ENCODE measurements at regions not wholly inside any gene's neighbourhood (a gene's known extent, or its start where the extent isn't known, plus 50 kb on each side); places are given as distances from the start of the nearest gene placed in this dataset.

DNA sequence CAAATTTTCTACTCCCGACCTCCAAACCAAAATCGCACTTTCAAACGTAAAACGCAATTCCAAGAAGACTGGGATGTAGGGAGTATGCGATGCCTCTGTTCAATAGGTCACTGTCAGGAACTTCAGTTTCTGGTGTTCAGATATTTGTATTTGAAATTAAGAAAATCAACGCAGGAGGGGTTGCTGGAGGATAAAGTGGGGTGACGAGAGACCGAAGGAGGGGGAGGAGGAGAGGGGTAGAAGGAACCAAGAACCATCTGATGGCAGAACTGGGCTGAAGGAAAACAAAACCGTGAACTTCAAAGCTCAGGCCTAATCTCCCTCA is 293.8 kb upstream of the NFE2L3 start:
- DNase-seq (ENCODE audit: low read depth in 2 of 2), result no peak

- no peak for DNase-seq (ENCODE audit: low read depth in 2 of 2)
Measured at GRCh38 chr7:25858525-25859411, 293.2 kb upstream of the NFE2L3 start.

DNA sequence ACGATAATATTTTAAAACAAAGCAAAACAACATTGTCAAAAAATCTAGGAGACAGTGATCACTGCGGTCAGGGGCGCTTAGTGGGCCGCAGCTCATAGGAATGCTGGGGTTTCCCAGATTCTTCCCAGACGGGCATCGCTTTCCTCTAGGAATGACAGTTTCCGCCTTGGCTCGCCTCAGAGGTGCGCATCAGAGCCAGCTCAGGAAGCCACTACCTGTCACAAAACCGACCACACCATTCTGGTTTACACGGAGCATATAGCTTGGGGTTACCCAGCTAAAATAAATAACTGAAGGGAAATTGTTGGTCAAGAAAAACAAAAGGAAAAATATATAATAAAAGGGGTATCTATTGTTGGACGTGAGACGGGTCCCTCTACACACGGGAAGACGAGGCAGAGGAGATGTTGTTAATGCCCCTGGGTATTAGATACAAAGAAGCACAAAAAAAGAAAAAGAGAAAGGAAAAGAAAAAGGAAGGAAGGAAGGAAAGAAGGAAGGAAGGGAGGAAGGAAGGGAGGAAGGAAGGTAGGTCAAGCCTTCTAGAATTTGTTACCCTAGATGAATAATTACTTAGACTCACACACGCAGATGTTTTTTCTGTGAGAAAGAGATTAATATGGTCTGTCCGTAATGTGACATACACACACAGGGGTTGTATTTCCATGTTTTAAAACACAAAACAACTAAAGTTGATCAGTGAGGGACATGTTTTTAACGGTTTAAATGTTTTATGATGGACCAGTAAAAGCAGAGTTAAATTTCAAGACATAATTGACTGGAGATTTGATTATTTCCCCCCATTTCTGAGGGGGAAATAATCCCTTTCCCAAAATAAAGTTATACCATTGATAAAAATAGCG is 292.4 kb upstream of the NFE2L3 start:
- no peak for DNase-seq (ENCODE audit: low read depth in 2 of 2)

- no peak for DNase-seq (ENCODE audit: low read depth in 2 of 2)
Measured at GRCh38 chr7:25860275-25861163, 291.5 kb upstream of the NFE2L3 start.

- DNase-seq (ENCODE audit: low read depth in 2 of 2), result no peak
Measured at GRCh38 chr7:25861164-25861496, 290.9 kb upstream of the NFE2L3 start.

- DNase-seq (ENCODE audit: low read depth in 2 of 2), result no peak
Measured at GRCh38 chr7:25861601-25862260, 290.3 kb upstream of the NFE2L3 start.

DNA sequence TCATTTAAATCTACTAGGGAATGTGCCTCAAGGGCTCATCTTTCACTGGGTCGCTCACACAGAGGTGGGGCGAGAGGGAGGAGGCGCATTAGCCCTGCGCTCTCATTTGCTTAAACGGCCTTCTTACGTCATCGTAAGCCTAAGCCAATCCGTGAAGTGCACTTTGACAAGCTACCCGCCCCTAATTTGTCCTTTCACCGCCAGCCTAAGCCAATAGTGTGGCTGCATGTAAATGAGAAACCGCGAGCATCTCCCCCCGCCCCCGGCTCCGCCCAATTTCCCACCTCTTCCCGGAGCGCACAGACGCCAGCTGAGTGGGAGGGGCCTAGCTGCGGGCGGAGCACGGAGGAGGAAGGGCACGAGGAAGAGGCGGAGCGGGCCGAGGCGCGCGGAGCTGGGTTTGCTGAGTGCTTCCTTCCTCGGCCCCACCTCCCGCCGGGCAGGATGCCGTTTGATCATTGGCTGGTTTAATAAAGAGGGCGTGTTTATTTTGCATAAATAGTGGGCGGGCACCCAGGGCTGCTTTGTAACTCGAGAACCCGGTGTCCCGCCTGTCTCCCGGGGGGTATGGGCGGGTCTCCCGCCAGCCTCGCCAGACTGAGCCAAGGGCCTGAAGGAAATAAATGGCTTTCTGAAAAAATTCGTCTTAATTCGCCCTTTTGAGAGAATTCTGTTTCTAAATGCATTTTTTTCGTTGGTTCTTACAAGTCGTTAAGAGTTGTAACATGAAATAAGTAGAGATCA is 289.6 kb upstream of the NFE2L3 start:
- DNase-seq (ENCODE audit: low read depth in 2 of 2), result peak; percentile 100

- DNase-seq (ENCODE audit: low read depth in 2 of 2), result no peak
Measured at GRCh38 chr7:25863005-25863728, 288.8 kb upstream of the NFE2L3 start.

GRCh38 chr7:25863729-25864110 is 288.3 kb upstream of the NFE2L3 start:
- DNase-seq (ENCODE audit: low read depth in 2 of 2), result no peak

DNA sequence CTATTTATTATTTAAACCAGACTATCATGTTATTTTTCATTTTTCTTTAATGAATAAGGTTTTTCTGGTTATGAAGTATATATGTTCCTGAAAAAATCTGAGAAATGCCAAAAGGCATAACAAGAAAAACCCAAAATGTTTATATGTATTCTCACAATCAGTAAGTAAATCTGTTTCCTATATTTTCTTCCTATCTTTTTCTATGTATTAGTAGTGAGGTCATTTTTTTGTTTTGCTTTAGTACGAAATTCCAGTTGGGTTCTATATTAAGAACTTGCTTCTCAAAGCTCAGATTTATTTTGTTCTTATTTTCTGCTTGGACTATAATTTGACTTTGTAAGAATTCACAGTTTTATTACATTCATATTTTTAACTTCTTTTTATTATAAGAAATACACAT is 287.5 kb upstream of the NFE2L3 start:
- no peak for DNase-seq (ENCODE audit: low read depth in 2 of 2)

DNA sequence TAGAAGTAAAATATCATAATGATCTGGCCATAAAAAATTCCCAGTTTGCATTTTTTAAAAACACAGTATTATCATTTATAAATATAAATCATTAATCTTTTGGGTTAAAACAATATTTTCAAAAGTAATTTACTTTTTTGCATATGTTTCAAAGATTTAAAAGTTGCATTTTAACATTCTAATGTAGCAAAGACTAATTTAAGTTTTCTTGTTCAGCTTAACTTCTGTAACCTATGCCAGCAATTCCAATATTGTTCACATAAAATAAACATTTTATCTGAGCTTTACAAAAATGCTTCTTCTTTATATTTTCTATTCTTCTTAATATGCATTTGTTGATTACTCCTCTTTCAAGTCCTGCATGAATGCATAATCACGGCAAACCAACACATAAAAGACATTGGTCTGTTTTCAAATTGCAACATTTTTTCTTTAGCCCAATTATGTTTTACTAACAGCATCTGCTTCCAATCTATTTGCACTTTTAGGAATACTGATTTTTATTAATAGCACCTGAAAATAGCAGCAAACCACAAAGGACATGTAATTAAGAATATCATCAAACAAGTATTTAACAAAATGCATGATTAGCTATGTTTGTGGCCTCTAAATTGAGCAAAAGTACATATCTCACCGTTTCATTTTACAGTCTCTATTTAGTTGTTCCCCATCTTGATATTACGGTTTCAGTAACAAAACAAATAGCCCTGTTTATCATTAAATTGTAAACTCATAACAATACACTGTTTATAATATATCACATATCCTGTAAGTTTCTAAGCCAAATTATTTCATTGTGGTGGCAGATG is 286.9 kb upstream of the NFE2L3 start:
- DNase-seq (ENCODE audit: low read depth in 2 of 2), result no peak

DNA sequence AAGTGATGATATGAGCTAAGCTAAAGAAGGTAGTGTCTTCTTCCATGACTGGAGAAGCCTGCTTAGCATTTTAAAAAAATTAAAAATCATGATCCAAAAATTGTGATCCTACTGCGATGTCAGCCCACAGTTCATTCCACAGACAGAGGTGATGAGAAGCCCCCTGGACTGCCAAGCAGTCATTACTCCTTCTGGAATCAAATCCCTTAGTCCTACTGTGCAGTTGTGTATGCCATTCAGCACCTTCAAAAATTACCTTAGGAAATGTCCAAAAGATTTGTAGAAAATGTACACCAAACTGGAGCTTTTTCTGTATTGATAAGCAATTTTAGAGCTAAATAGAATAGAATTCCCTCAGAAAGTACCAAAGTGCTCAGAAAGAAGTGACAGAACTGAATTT is 283.5 kb upstream of the NFE2L3 start:
- no peak for DNase-seq (ENCODE audit: low read depth in 2 of 2)

- DNase-seq (ENCODE audit: low read depth in 2 of 2), result no peak
Measured at GRCh38 chr7:25870574-25870973, 281.4 kb upstream of the NFE2L3 start.

GRCh38 chr7:25876092-25876491 is 275.9 kb upstream of the NFE2L3 start:
- DNase-seq (ENCODE audit: low read depth in 2 of 2), result no peak

GRCh38 chr7:25877802-25878789 is 273.9 kb upstream of the NFE2L3 start:
- no peak for DNase-seq (ENCODE audit: low read depth in 2 of 2)

DNA sequence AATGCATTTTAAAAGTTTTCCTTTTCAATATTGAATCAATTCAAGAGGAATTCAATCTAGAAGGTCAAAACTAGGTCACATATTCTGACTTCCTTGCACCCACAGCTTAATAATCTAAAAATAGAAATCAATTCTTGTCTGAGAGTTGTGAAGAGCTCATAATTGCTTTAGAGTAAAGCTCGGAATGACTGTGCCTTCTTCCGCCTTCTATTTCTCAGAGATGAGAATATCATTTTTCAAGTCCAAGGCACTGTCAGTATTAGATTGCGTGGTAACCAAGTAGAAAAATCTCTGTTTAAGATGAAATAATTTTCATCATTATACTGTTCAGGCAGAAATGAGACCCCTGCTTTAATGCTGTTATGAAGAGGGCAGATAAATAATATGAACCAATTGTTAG is 272.2 kb upstream of the NFE2L3 start:
- no peak for DNase-seq (ENCODE audit: low read depth in 2 of 2)

GRCh38 chr7:25881317-25882037 is 270.5 kb upstream of the NFE2L3 start:
- no peak for DNase-seq (ENCODE audit: low read depth in 2 of 2)

Measured in fibroblast of skin of left biceps (primary cell).